Right ventricle myocardium superior (tissue), 1 donor: ENCODE measurements at regions not wholly inside any gene's neighbourhood (a gene's known extent, or its start where the extent isn't known, plus 50 kb on each side); places are given as distances from the start of the nearest gene placed in this dataset.
"Not testable (repeated sequence)": the region's sequence is repeated elsewhere in the genome, so short reads cannot be mapped to it uniquely, and the experiment has no call there.

Experiments used
- ATAC-seq: fragments of 200-7000 bp; cut with Tn5 transposase; one replicate; pipeline ENCODE4 v1.9.1; 2020; ENCODE audit warnings: mild to moderate bottlenecking; ENCODE audit not compliant: poor library complexity
- DNase-seq: peaks from one replicate; pipeline ENCODE4 v3.0.0-alpha.2; 2020
- intact Hi-C: fragments of 100-400 bp; cut with DNase I; formaldehyde crosslinking; loops from one replicate; pipeline ENCODE4 v1.11.2; 2022
- donor health status: DM: no; HTN: yes; CAD: no; lungs with severe emphysema.

DNA sequence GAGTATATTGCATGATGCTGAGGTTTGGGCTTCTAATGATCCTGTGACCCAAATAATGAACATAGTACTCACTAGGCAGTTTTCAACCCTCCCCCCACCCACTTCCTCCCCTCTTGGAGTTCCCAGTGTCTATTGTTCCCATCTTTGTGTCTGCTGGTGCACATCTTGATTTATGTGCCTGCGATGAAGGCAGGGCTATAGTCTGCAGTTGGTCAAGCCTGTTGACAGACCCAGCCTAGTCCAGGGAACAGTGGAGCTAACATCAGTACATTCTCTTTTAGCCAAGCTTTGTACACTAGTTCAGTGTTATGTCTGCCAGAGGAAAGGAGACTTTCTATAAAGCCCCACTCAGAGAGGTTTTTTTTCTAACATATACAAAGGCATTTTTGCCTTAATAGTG is 287.6 kb downstream of the CPS1 start:
- intact Hi-C loops: no loop called here
- ATAC-seq: no peak
- no peak for DNase-seq

DNA sequence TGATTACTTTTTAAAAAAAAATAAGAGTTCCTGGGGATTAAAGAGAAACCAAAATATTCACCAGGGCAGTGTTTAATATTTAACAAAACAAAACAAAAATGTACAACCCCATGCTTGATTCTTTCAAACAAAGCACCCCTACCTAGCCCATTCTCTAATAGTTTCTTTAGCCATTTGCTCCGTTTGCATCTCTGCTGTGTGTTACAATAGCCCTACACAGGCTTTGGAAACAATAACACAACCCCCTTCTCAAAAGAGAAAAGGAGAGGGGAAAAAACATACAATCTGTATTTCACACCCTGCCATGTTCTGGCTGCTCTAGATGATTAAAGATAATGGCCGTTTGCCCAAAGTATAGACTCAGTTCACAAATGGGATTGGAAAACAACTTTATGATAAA is 302.9 kb downstream of the CPS1 start:
- intact Hi-C loops: no loop called here
- DNase-seq (no peak), ATAC-seq (no peak)

DNA sequence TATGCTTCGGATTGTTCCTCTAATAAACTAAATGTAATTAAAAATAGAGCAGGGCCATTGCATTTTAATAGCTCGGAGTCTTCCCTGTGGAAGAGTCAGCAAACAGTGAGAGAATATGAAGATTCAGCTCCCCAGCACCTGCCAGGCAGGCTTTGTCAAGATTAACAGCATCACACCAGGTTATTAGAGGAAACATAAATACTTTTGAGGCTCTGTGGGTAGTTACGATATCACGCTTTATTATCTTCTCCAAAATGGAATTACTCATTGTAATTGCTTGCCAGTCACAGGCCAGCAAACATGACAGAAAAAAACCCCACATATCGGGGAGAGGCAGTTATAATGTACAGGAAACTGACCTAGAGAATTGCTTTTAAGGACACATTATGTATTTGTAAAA is 303.9 kb downstream of the CPS1 start:
- no peak for DNase-seq
- ATAC-seq: no peak
- intact Hi-C loops: no loop called here

DNA sequence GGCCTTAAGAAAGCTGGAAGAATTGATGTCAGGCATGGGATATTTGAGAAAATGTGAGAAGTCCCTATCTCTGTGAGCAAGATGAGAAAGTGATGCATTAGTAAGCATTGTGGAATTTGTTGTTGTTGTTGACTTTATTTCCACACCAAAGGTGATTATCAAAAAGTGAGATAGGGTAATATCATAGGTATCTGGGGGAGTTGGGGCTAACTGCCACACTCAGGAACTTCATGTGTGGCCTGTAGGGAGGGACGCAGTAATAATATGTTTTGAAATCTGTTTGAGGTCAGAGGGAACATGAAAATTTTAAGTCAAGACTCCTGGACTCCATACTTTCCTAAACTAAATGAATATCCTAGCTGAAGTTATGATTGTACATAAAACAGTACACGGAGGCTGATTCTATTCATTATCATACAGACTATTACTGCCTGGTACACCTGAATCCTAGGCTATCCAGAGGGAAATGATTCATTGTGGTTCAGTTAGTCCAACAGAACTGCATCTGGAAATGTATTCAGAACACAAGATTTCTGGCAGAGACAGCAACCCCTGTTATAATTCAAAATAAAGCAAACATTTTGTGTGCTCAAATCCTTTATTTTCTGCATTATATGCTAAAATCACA is 304.8 kb downstream of the CPS1 start:
- no peak for DNase-seq
- intact Hi-C loops: no loop called here
- ATAC-seq: no peak

DNA sequence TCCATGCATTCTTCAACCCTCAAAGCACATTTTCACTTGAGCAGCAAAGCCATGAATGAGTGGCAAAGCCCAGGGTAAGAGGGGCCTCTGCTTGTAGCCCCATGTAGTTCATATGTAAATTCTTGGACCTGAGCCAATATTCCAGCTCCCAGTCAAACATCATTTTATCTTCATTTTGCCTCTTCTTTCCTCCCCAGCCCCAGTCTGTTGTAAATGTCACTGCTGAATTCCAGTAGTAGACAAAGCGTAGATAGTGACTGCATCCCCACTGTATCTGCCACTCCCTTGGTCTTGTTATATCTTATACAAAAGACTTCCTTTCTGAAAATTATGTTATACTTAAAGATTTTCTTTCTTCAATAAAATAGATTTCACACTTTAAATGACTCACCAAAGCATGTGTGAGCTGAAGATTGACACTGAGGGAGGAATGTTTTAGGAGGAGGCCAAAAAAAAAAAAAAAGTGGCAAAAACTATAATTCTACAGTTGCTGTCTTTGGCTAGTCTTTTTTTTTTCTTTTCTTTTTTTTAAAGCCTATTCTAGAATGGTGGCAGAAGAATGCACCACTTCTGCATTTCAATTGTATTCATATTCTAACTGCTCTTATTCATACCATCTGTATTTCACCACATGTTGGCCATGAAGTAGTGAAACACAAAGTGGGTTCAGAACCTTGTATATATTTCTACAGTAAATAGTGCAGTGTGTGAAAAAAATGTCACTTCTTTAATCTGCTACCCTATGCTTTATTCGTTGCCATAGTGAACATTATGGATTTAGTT is 306.1 kb downstream of the CPS1 start:
- intact Hi-C loops: no loop called here
- ATAC-seq (no peak), DNase-seq (no peak)

DNA sequence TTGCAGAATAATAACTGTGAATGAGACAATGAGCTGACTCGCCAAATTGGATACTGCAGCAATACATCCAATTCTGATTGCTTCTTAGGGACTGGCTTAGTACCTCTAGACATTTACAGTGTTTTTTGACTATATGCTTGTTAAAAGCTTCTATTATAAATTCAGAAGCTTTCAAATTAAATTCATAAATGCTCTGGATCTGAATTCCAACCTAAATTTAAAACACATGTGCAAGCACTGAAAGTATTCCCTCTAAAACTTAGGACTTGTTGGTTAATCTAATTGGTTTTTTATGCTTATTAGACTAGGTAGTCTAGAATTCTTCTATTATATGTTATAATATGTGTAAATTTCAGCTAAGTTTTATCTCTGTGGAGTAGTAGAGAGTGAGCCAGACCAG is 306.9 kb downstream of the CPS1 start:
- DNase-seq: no peak
- ATAC-seq: no peak
- intact Hi-C loops: no loop called here

DNA sequence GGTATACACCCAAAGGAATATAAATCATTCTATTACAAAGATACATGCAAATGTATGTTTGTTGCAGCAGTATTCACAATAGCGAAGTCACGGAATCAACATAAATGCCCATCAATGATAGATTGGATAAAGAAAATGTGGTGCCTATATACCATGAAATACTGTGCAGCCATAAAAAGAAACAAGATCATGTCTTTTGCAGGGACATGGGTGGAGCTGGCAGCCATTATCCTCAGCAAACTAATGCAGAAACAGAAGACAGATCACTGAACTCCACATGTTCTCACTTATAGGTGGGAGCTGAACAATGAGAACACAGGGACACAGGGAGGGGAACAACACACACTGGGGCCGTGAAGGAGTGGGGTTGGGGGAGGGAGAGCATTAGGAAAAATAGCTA is 315.2 kb downstream of the CPS1 start:
- ATAC-seq, DNase-seq, intact Hi-C loops: not testable (repeated sequence)

DNA sequence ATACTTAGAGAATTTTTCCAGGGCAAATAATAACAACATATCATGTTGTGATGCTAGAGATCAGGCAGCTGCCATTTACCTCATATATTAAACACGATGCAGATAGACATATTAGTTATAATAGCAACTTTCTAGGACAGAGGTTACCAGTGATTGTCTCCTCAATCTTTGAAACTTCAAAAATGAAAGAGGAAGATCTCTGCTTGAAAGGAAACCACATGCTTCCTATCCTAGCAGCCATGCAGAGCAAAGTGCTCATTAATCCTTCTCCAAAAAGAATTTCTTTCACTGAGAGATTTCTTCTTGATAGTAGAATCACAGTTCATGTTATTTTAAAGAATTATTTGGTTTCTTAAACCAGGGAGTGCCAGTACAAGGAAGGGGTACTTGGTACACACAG is 317.2 kb downstream of the CPS1 start:
- ATAC-seq (no peak), DNase-seq (no peak)
- intact Hi-C loops: no loop called here

DNA sequence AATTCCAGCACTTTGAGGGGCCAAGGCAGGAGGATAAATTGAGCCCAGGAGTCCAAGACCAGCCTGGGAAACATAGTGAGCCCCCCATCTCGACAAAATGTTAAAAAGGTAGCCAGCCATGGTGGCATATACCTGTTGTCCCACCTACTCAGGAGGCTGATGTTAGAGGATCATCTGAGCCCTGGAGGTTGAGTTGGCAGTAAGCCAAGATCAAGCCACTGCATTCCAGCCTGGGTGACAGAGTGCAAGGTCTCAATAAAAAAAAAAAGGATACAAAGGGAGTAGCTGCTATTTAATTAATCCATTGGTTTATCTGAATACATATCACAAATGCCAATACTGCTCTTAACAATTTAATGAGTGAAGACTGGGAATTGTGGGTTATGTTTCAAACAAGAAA is 327.8 kb downstream of the CPS1 start:
- DNase-seq (no peak), ATAC-seq (no peak)
- intact Hi-C loops: no loop called here

DNA sequence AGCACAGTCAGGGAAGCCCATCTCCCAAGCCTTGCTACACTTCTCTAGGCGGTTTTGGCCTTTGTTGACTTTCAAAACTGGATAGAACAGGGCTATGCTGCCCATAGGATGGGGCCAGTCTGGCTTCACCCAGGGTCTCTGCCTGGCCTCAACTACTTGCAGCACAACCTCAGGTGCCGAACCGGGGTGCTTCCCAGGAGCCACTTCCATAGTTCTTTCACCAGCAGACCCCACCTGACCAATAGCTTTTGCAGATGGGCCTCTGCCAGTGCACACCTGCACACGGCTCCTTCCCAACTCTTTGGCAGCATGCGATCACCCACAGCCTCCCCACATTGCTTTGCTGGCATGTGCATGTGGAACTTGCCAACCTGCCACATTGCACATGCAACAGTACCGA is 331.6 kb downstream of the CPS1 start:
- ATAC-seq (no peak), DNase-seq (no peak)
- intact Hi-C loops: no loop called here

DNA sequence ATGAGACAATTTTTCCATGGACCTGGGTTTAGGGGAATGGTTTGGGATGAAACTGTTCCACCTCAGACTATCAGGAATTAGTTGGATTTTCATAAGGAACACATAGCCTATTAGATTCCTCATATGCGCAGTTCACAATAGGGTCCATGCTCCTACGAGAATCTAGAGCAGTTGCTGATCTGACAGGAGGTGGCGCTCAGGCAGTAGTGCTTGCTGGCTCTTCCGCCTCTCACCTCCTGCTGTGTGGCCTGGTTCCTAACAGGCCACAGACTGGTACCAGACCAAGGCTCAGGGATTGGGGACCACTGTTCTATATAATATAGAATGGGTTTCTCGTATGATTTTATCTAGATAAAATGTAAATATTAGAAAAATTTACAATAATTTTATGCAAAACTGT is 338.7 kb downstream of the CPS1 start:
- DNase-seq (no peak), ATAC-seq (no peak)
- intact Hi-C loops: no loop called here

DNA sequence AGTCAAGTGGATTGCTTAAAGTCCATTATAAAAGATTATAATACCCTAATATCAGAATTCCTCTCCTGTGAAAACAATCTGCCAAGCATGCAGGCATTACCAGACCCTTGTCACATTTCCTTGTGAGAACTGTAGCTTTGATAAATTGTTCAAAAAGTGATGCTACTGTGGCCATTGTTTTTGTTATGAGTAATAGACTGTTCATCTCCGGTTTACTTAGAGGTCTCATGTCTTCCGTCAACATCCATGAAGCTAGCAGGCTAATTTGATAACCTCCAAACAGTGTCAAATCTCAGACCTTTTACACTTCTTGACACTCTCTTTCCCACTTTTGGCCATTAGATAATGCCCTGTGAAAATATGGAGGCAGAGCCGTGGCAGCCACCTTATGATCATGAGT is 342.7 kb downstream of the CPS1 start:
- DNase-seq (no peak), ATAC-seq (no peak)
- intact Hi-C loops: no loop called here

DNA sequence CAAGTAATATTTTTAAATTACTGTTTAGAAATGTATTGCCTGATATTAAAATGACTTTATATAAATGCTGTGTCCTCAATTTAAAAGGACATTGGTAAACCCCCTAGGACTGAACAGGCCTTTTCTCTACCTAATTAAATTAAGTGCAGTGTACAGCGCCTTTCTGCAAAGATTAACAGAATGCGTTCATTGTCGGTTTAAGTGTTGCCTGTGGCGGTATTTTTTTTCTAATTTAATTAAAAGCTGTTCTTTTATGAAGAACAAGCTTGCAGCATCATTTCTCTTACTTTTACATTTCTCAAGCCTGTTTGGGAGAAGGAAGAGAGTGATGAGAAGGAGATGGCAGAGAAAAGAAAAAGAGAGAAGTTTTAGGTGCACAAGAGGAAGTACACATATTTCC is 344.9 kb downstream of the CPS1 start:
- ATAC-seq: no peak
- intact Hi-C loops: no loop called here
- no peak for DNase-seq

DNA sequence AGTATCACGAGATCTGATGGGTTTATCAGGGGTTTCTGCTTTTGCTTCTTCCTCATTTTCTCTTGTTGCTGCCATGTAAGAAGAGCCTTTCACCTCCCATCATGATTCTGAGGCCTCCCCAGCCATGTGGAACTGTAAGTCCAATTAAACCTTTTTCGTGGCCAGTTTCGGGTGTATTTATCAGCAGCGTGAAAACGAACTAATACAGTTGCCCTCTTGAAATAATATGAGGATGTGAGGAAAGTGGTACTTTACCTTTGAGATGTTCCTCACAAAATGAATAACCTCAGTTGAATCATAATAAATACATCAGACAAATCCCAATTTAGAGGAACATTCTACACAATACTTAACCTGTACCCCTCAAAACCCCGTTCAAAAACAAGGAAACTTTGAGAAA is 356.4 kb downstream of the CPS1 start:
- no peak for ATAC-seq
- intact Hi-C loops: no loop called here
- no peak for DNase-seq

DNA sequence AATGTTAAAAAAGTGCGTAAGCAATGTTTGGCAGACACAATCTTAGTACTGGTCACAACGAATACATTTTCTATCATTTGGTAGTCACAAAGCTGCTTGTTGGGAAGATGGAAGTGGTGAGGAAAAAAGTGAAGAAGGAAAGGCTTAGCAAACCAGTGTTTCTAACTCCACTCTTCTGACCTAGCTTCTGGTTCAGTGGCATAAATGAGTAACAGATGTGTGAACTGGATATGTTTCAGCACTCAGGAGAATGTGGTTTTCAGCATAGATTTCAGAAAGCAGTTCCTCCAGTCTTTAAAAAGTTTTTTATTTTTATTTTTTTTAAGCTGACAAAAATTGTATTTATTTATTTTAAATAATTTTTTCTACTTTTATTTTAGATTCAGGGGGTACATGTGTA is 357.1 kb downstream of the CPS1 start:
- intact Hi-C loops: no loop called here
- ATAC-seq (no peak), DNase-seq (no peak)

DNA sequence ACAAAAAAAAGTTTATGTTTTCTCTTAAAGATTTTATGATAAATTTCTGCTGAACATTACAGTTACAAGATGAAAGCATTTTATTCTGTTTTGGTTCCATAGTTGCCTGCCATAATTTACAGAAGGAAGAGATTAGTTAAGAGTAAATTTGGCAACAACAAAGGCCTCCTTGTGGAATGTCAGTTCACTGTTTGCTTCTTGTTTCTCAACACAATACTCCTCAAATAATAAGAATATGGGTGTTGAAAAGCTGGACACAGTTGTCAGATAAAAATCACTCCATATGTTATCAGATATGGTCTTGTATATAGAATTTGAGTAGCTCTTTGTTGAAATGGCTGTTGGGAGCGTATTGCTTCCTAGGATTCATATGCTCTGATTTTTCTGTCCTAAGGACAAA is 359.5 kb downstream of the CPS1 start:
- intact Hi-C loops: no loop called here
- no peak for DNase-seq
- no peak for ATAC-seq

DNA sequence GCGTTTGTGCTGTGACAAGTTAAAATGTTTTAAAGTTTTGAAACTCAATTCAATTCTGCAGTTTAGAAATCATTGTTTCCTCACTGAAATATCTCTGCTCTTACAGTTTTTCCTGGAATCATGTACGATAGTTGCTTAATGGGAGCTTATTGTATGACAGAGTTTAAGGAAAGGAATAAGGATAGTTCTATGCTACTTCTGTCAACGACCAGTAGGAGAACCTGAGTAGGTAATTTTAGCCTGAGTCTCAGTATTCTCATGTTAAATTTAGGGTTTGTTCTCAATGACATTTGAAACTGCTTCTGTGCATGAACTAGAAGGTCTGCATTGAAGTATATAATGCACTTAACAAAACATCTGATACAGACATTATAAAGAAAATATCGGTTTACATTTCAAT is 361.1 kb downstream of the CPS1 start:
- intact Hi-C loops: no loop called here
- ATAC-seq (no peak), DNase-seq (no peak)

DNA sequence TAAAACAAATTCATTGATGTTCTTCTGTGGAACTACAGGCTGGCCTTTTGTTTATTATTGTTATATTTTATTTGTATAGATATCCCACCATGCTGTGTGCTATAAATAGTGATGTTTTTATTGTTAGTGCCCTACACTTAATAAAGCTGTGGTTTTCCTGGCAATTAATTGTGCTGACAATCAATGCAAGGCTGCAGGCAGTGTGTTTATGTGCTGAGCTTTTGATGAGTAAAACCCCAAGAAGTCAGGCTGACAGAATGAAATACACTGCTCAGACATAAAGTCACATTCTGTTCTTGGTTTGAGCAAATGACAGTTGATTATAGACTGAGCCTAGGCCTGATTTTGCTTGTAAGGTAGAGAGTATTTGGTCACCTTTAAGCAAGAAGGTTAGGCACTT is 362.7 kb downstream of the CPS1 start:
- ATAC-seq: no peak
- intact Hi-C loops: no loop called here
- DNase-seq: no peak

DNA sequence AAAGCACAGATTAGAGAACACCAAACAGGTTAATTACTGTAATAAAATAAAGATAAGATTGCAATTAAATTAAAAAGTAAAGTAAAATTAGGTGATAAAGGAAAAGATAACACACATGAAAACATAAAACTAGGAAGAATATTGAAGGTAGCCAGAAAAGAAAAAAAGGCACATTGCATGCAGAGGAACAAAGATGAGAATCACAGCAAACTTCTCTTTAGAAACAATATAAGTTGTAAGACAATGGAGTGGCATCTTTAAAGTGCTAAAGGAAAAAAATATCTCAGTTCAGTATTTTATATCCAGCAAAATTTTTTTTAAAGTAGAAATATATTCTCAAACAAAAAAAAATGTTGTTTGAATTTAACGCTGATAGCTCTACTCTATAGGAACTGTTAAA is 366.0 kb downstream of the CPS1 start:
- no peak for ATAC-seq
- intact Hi-C loops: no loop called here

DNA sequence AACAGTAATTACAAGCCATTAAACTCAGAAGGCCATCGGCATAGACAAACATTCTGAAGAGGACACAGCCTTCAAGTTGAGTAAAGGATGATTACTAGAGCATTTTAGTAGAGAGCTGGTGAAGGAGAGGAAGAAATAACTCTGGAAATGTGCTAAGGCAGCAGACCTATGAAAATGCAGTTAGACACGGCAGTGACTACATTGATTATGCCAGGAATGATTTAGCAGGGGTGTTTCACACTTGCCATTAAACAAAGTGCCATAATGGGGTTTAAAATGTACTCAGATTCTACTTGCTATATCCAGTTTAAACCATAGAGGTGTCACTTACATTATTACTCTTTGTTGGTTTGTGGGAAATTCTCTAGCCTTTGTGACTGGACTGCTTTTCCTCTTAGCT is 372.3 kb downstream of the CPS1 start:
- ATAC-seq: no peak
- DNase-seq: no peak
- intact Hi-C loops: no loop called here

More for the DNA sequence above, 366.0 kb downstream of the CPS1 start:
- no peak for DNase-seq

DNA sequence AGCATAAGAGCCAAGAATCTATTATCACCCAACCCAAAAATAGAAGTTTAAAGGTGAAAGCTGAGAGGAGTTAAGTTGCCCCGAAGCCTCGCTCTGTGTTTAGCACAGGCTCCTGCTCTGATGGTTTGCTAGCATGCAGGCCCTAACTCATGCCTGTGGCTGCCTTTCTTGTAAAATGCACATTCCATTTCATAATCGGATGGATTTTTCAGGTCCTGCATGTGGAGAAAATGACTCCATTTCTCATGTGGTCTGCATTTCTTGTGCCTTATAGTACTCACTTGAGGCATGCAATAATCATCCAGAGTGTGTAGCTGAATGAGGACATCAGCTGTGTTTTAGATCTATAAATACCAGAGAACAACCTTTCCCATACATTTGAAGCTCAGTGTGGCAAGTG is 381.8 kb downstream of the CPS1 start:
- DNase-seq (no peak), ATAC-seq (peak; percentile 91)
- intact Hi-C loops: no loop called here
